Calu3 (cell line): ENCODE measurements at regions not wholly inside any gene's neighbourhood (a gene's known extent, or its start where the extent isn't known, plus 50 kb on each side); places are given as distances from the start of the nearest gene placed in this dataset.
A peak's percentile ranks its signal among the peaks of the same experiment; 100 is the strongest.

Experiments
- BruUV-seq: library from RNA; stranded (reverse); fragments of 400-500 nt; replicated peaks from 2 replicates; lab custom pipeline; 2021; lab: Mats Ljungman, UMichigan
- CTCF ChIA-PET: fragments of 300-600 bp; sonication (Branson Sonifier 250); formaldehyde crosslinking; loops from one replicate; lab custom pipeline; 2022; ENCODE audit warnings: antibody characterized with exemption; lab: Charles Lee
- DNase-seq: peaks from one replicate; pipeline ENCODE4 v3.0.0; 2022
- H3K27ac Mint-ChIP-seq: one replicate; pipeline ENCODE4 v1.8.0; 2022; ENCODE audit warnings: mixed read lengths; ENCODE audit not compliant: unreplicated experiment
- H3K27me3 Mint-ChIP-seq: one replicate; pipeline ENCODE4 v1.8.0; 2022; ENCODE audit warnings: mixed read lengths; ENCODE audit not compliant: unreplicated experiment
- H3K36me3 Mint-ChIP-seq: one replicate; pipeline ENCODE4 v1.8.0; 2022; ENCODE audit warnings: mild to moderate bottlenecking, moderate library complexity, mixed read lengths; ENCODE audit not compliant: insufficient read depth, unreplicated experiment
- H3K4me1 Mint-ChIP-seq: one replicate; pipeline ENCODE4 v1.8.0; 2022; ENCODE audit warnings: mild to moderate bottlenecking, low read depth, mixed read lengths; ENCODE audit not compliant: unreplicated experiment
- H3K4me3 Mint-ChIP-seq: one replicate; pipeline ENCODE4 v1.8.0; 2022; ENCODE audit warnings: mild to moderate bottlenecking, low read depth, moderate library complexity, mixed read lengths; ENCODE audit not compliant: unreplicated experiment
- H3K9me3 Mint-ChIP-seq: one replicate; pipeline ENCODE4 v1.8.0; 2022; ENCODE audit warnings: low read depth, mixed read lengths; ENCODE audit not compliant: unreplicated experiment
- intact Hi-C: fragments of 100-400 bp; cut with micrococcal nuclease; formaldehyde crosslinking; loops from one replicate; pipeline ENCODE4 v1.10.0; 2022; ENCODE audit not compliant: unreplicated experiment
- TF ChIP-seq, protein P1 (sequence below): fragments of 200-600 bp; IDR thresholded peaks from one replicate; pipeline ENCODE4 v1.8.0; 2022; ENCODE audit warnings: antibody characterized with exemption; ENCODE audit not compliant: unreplicated experiment

DNA sequence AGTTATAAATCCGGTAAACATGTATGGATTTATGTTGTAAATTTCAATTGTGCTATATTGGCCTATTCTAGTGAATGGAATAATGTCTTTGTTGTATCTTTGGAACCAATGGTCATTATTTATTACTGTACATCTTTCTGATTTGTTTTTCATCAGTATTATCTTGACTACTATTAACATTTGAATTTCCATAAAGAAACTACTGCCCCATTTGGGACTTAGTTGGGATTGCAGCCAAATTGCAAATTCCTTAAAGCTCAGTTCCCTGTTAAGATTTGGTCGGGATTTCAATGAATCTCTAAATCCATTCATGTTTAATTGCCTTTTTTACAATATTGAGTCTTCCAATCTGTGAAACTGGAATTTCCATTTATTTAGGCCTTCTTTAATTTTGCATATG lies 822.4 kb upstream of the CADM2 start:
- Mint-ChIP-seq H3K9me3 (no peaks in the 10 kb centered on the region), H3K4me3 (no peak overlapping the region), H3K36me3 (no peaks in the 10 kb centered on the region), H3K27me3 (no peaks in the 10 kb centered on the region), H3K4me1 (peaks cover 9% of the 10 kb centered on the region), H3K27ac (no peak overlapping the region)
- TF ChIP-seq, protein P1, sequence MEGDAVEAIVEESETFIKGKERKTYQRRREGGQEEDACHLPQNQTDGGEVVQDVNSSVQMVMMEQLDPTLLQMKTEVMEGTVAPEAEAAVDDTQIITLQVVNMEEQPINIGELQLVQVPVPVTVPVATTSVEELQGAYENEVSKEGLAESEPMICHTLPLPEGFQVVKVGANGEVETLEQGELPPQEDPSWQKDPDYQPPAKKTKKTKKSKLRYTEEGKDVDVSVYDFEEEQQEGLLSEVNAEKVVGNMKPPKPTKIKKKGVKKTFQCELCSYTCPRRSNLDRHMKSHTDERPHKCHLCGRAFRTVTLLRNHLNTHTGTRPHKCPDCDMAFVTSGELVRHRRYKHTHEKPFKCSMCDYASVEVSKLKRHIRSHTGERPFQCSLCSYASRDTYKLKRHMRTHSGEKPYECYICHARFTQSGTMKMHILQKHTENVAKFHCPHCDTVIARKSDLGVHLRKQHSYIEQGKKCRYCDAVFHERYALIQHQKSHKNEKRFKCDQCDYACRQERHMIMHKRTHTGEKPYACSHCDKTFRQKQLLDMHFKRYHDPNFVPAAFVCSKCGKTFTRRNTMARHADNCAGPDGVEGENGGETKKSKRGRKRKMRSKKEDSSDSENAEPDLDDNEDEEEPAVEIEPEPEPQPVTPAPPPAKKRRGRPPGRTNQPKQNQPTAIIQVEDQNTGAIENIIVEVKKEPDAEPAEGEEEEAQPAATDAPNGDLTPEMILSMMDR = peak; percentile 18
- CTCF ChIA-PET = interaction anchor here (0.7 kb wide), 1 partner anchor 48 kb away, joined by 3 read pairs; no protein-coding TSS in a partner anchor
- intact Hi-C loops = no loop called here
- no peak for DNase-seq
- BruUV-seq = no TSS peak

DNA sequence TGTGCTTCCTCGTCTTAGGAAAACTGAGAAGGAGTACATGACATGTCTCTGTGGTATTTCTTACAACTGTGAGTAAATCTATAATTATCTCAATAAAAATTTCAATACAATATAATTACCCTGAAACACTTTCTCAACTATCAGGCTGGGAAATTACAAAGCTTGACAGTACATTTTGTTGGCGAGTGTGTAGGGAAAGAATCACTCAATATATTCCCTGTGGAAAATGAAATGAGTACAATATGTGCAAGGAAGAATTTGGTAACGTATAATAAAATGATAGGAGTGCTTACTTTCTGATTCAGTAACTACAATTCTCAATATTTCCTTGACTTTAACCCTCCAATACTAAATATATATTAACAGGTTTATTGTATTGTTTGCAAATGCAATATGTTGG lies 818.2 kb upstream of the CADM2 start:
- Mint-ChIP-seq H3K9me3 (no peaks in the 10 kb centered on the region), H3K36me3 (no peaks in the 10 kb centered on the region), H3K4me3 (no peak overlapping the region), H3K4me1 (no peaks in the 10 kb centered on the region), H3K27me3 (no peaks in the 10 kb centered on the region), H3K27ac (no peak overlapping the region)
- TF ChIP-seq, protein P1 = no peak
- DNase-seq = no peak
- CTCF ChIA-PET = no interaction called here
- BruUV-seq = no TSS peak
- intact Hi-C loops = no loop called here

DNA sequence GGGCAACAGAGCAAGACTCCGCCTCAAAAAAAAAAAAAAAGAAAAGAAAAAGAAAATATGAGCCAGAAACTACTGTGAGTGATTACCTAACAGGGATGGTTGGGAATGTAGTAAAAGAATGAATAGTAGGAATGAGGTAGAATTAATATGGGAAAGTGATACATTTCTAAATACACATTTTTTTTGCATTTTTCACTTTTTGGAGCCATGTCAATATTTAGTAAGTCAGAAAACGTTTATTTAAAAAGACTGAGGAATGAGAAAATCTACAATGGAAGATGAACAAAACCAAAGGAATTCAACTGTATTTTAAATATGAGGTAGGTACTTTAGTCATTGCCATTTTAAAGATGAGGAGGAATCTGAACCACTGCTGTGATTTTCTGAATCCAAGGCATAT lies 817.2 kb upstream of the CADM2 start:
- H3K4me1 Mint-ChIP-seq = no peaks in the 10 kb centered on the region
- H3K27ac Mint-ChIP-seq = no peak overlapping the region
- CTCF ChIA-PET = no interaction called here
- no peak for DNase-seq
- no peaks in the 10 kb centered on the region for H3K9me3 Mint-ChIP-seq
- intact Hi-C loops = no loop called here
- TF ChIP-seq, protein P1 = no peak
- H3K27me3 Mint-ChIP-seq = no peaks in the 10 kb centered on the region
- no peak overlapping the region for H3K4me3 Mint-ChIP-seq
- no peaks in the 10 kb centered on the region for H3K36me3 Mint-ChIP-seq
- no TSS peak for BruUV-seq

DNA sequence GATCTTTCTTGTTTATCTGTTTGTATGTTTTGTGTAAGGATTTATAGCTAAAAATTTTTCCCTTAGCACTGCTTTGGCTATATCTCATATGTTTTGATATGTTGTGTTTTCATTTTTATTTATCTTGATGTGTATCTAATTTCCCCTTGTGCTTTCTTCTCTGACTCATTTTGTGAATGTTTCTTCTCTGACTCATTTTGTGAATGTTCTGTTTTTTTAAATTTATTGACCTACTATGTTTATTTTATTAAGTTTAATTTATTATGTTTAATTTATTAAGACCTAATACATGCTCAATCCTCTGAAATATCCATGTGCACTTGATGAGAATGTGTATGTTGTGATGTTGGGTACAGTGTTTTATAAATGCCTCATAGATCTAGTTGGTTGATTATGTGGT lies 793.5 kb upstream of the CADM2 start:
- intact Hi-C loops = no loop called here
- H3K4me3 Mint-ChIP-seq = no peak overlapping the region
- peak overlapping the region; percentile 21 for H3K27ac Mint-ChIP-seq
- peaks cover 8% of the 10 kb centered on the region for H3K4me1 Mint-ChIP-seq
- no peaks in the 10 kb centered on the region for H3K27me3 Mint-ChIP-seq
- H3K36me3 Mint-ChIP-seq = no peaks in the 10 kb centered on the region
- CTCF ChIA-PET = no interaction called here
- TF ChIP-seq, protein P1 = no peak
- DNase-seq = no peak
- H3K9me3 Mint-ChIP-seq = no peaks in the 10 kb centered on the region
- BruUV-seq = no TSS peak
